ENCODE measurements at regions not wholly inside any gene's neighbourhood (a gene's known extent, or its start where the extent isn't known, plus 50 kb on each side); places are given as distances from the start of the nearest gene placed in this dataset.

DNA sequence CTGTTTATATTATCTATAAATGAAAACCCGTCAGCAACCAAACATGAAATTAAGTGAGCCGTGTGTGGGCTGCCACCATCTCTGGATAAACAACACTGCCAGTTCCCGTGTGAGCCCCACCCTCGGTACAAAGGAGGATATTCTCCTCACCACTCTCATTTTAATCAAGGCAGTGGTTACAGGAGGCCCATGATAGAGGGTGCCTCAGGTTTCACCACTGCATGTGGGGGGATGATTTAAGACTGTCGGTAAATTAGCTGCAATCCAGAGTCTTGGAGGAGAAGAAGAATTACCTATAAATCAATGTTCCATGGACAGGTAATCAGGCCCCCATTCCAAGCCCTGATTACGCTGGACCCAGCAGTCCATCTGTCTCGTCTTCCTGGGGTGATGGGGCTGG is 361.6 kb upstream of the SULF2 start:
- no peaks in the 10 kb centered on the region for H3K9me3 ChIP-seq (ENCODE audit: insufficient read depth, low read length, severe bottlenecking)
- H3K27me3 ChIP-seq (ENCODE audit: insufficient read depth, low read length, poor library complexity), result no peaks in the 10 kb centered on the region
- H3K4me2 ChIP-seq (ENCODE audit: insufficient read depth, low read length), result no peak overlapping the region
- H3K27ac ChIP-seq (ENCODE audit: low read length), result no peak overlapping the region
- H3K4me3 ChIP-seq (ENCODE audit: low read depth in 1 of 2, low read length in 2 of 2), result no peak overlapping the region
- no peak overlapping the region for H2AFZ ChIP-seq (ENCODE audit: low read depth, low read length)
- no peak for TF ChIP-seq EZH2 (IDR thresholded peaks at IDR 0.05; ENCODE audit: borderline replicate concordance, low read depth, low read length, severe bottlenecking)
- TF ChIP-seq, protein P1, sequence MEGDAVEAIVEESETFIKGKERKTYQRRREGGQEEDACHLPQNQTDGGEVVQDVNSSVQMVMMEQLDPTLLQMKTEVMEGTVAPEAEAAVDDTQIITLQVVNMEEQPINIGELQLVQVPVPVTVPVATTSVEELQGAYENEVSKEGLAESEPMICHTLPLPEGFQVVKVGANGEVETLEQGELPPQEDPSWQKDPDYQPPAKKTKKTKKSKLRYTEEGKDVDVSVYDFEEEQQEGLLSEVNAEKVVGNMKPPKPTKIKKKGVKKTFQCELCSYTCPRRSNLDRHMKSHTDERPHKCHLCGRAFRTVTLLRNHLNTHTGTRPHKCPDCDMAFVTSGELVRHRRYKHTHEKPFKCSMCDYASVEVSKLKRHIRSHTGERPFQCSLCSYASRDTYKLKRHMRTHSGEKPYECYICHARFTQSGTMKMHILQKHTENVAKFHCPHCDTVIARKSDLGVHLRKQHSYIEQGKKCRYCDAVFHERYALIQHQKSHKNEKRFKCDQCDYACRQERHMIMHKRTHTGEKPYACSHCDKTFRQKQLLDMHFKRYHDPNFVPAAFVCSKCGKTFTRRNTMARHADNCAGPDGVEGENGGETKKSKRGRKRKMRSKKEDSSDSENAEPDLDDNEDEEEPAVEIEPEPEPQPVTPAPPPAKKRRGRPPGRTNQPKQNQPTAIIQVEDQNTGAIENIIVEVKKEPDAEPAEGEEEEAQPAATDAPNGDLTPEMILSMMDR (IDR thresholded peaks at IDR 0.05; ENCODE audit: borderline replicate concordance, extremely low read depth, low read length, poor library complexity, severe bottlenecking), result no peak
- ATAC-seq (ENCODE audit: insufficient read depth, low read depth) (no peak), DNase-seq (no peak)
- H3K36me3 ChIP-seq (ENCODE audit: insufficient read depth, low read length), result no peaks in the 10 kb centered on the region
- no peak overlapping the region for H3K9ac ChIP-seq (ENCODE audit: low read depth, low read length)
- H3K4me1 ChIP-seq (ENCODE audit: insufficient read depth, low read length), result peaks cover 4% of the 10 kb centered on the region; the same call in 1 of the 2 replicates
- H4K20me1 ChIP-seq (ENCODE audit: insufficient read depth, low read length), result no peaks in the 10 kb centered on the region
- H3K79me2 ChIP-seq (ENCODE audit: insufficient read depth, low read length), result no peaks in the 10 kb centered on the region

- DNase-seq, result no peak
- H3K4me1 ChIP-seq (ENCODE audit: insufficient read depth, low read length), result peaks cover 4% of the 10 kb centered on the region; the same call in 1 of the 2 replicates
- no peak overlapping the region for H3K27ac ChIP-seq (ENCODE audit: low read length)
- no peak overlapping the region for H3K4me3 ChIP-seq (ENCODE audit: low read depth in 1 of 2, low read length in 2 of 2)
- TF ChIP-seq, protein P1 (IDR thresholded peaks at IDR 0.05; ENCODE audit: borderline replicate concordance, extremely low read depth, low read length, poor library complexity, severe bottlenecking), result no peak
- TF ChIP-seq EZH2 (IDR thresholded peaks at IDR 0.05; ENCODE audit: borderline replicate concordance, low read depth, low read length, severe bottlenecking), result no peak
- no peaks in the 10 kb centered on the region for H4K20me1 ChIP-seq (ENCODE audit: insufficient read depth, low read length)
- no peaks in the 10 kb centered on the region for H3K79me2 ChIP-seq (ENCODE audit: insufficient read depth, low read length)
- H3K36me3 ChIP-seq (ENCODE audit: insufficient read depth, low read length), result no peaks in the 10 kb centered on the region
- no peak overlapping the region for H3K4me2 ChIP-seq (ENCODE audit: insufficient read depth, low read length)
- H3K9ac ChIP-seq (ENCODE audit: low read depth, low read length), result no peak overlapping the region
- no peaks in the 10 kb centered on the region for H3K27me3 ChIP-seq (ENCODE audit: insufficient read depth, low read length, poor library complexity)
- no peak for ATAC-seq (ENCODE audit: insufficient read depth, low read depth)
- no peak overlapping the region for H2AFZ ChIP-seq (ENCODE audit: low read depth, low read length)
- H3K9me3 ChIP-seq (ENCODE audit: insufficient read depth, low read length, severe bottlenecking), result peaks cover 5% of the 10 kb centered on the region
Measured at GRCh38 chr20:48146308-48146707, 361.0 kb upstream of the SULF2 start.

- Histone ChIP-seq H3K4me1 (ENCODE audit: insufficient read depth, low read length) (peaks cover 12% of the 10 kb centered on the region), H3K4me2 (ENCODE audit: insufficient read depth, low read length) (no peak overlapping the region), H3K9me3 (ENCODE audit: insufficient read depth, low read length, severe bottlenecking) (peaks cover 14% of the 10 kb centered on the region), H3K9ac (ENCODE audit: low read depth, low read length) (no peak overlapping the region), H3K79me2 (ENCODE audit: insufficient read depth, low read length) (no peaks in the 10 kb centered on the region), H4K20me1 (ENCODE audit: insufficient read depth, low read length) (no peaks in the 10 kb centered on the region), H3K4me3 (ENCODE audit: low read depth in 1 of 2, low read length in 2 of 2) (no peak overlapping the region), H3K36me3 (ENCODE audit: insufficient read depth, low read length) (no peaks in the 10 kb centered on the region), H3K27ac (ENCODE audit: low read length) (peak overlapping the region; percentile 6; the same call in 1 of the 2 replicates), H2AFZ (ENCODE audit: low read depth, low read length) (no peak overlapping the region), H3K27me3 (ENCODE audit: insufficient read depth, low read length, poor library complexity) (no peaks in the 10 kb centered on the region)
- TF ChIP-seq, protein P1 (IDR thresholded peaks at IDR 0.05; ENCODE audit: borderline replicate concordance, extremely low read depth, low read length, poor library complexity, severe bottlenecking), result no peak
- no peak for TF ChIP-seq EZH2 (IDR thresholded peaks at IDR 0.05; ENCODE audit: borderline replicate concordance, low read depth, low read length, severe bottlenecking)
- no peak for ATAC-seq (ENCODE audit: insufficient read depth, low read depth)
- DNase-seq, result no peak
Measured at GRCh38 chr20:48143435-48144081, 358.3 kb upstream of the SULF2 start.
